Activated CD8-positive, alpha-beta T cell treated with anti-CD3 and anti-CD28 coated beads, Interleukin-2, amount 10 ng/mL, durations not matched to agents 7 days and 5 days (primary cell): ENCODE measurements at regions not wholly inside any gene's neighbourhood (a gene's known extent, or its start where the extent isn't known, plus 50 kb on each side); places are given as distances from the start of the nearest gene placed in this dataset.

ENCODE experiments used
- ATAC-seq: fragments of 150-1000 bp; cut with Tn5 transposase; one replicate; pipeline ENCODE4 v1.10.0; 2021; ENCODE audit warnings: moderate library complexity
- CTCF ChIA-PET: fragments of 350-600 bp; sonication (Branson Sonifier 250); formaldehyde crosslinking; loops from one replicate; lab custom pipeline; 2021; ENCODE audit warnings: antibody characterized with exemption; lab: Charles Lee
- POLR2A ChIA-PET: fragments of 350-600 bp; sonication (Branson Sonifier 250); formaldehyde crosslinking; loops from one replicate; lab custom pipeline; 2021; ENCODE audit warnings: antibody characterized with exemption; lab: Charles Lee
- DNase-seq: peaks from one replicate; pipeline ENCODE4 v3.0.0-alpha.2; 2020
- H3K27ac Mint-ChIP-seq: one replicate; pipeline ENCODE4 v1.8.0; 2021; ENCODE audit warnings: mild to moderate bottlenecking, mixed read lengths
- H3K27me3 Mint-ChIP-seq: one replicate; pipeline ENCODE4 v1.8.0; 2021; ENCODE audit warnings: low read depth, mixed read lengths
- H3K36me3 Mint-ChIP-seq: one replicate; pipeline ENCODE4 v1.8.0; 2021; ENCODE audit warnings: low read depth, mixed read lengths
- H3K4me1 Mint-ChIP-seq: one replicate; pipeline ENCODE4 v1.8.0; 2021; ENCODE audit warnings: low read depth, mixed read lengths
- H3K4me3 Mint-ChIP-seq: one replicate; pipeline ENCODE4 v1.8.0; 2021; ENCODE audit warnings: mild to moderate bottlenecking, mixed read lengths
- H3K9me3 Mint-ChIP-seq: one replicate; pipeline ENCODE4 v1.8.0; 2022; ENCODE audit warnings: mixed read lengths; ENCODE audit not compliant: insufficient read depth

DNA sequence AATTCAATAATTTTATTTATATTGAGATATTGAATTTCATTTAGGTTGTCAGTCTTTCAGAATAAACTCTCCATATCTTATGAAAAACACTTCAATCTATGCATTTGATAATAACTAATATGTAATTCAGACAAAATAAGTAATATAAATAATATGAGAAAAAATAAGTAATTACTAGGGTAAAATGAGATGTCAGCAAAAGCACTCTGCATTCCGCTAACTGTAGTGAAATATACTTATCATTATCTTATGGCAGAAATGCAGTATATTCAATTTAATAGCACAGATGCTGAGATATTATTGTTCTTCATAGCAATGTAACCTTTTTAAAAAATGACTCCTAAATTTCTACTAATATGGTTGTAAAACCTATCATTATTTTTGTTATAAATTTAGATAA is 606.2 kb upstream of the VRK2 start:
- Mint-ChIP-seq H3K27ac (no peak overlapping the region), H3K36me3 (no peaks in the 10 kb centered on the region), H3K27me3 (no peaks in the 10 kb centered on the region), H3K4me3 (no peak overlapping the region), H3K4me1 (no peaks in the 10 kb centered on the region), H3K9me3 (peaks cover 8% of the 10 kb centered on the region)
- ATAC-seq (no peak), DNase-seq (no peak)
- CTCF ChIA-PET, result no interaction called here
- POLR2A ChIA-PET, result no interaction called here

DNA sequence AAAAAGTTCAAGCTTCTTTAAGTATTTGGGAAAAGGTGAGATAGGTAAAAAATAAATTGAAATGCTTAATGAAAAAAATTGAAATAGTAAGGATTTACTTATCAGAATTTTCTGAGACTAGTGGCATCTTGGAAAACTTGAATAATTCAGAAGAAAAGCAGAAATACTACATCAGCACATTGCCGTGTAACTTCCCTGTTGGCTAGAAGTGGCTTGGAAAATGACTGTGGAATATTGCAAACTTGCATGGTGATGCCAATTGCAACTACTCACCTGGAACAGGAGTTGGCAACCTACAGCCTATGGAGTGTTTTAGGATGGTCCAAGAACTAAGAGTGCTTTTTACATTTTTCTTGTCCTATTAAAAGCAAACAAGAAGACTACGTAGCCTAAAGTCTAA is 603.5 kb upstream of the VRK2 start:
- ChIA-PET POLR2A (no interaction called here), CTCF (no interaction called here)
- no peaks in the 10 kb centered on the region for H3K4me1 Mint-ChIP-seq
- ATAC-seq (no peak), DNase-seq (no peak)
- H3K9me3 Mint-ChIP-seq, result peaks cover 6% of the 10 kb centered on the region
- no peaks in the 10 kb centered on the region for H3K36me3 Mint-ChIP-seq
- H3K27me3 Mint-ChIP-seq, result no peaks in the 10 kb centered on the region
- no peak overlapping the region for H3K27ac Mint-ChIP-seq
- no peak overlapping the region for H3K4me3 Mint-ChIP-seq

DNA sequence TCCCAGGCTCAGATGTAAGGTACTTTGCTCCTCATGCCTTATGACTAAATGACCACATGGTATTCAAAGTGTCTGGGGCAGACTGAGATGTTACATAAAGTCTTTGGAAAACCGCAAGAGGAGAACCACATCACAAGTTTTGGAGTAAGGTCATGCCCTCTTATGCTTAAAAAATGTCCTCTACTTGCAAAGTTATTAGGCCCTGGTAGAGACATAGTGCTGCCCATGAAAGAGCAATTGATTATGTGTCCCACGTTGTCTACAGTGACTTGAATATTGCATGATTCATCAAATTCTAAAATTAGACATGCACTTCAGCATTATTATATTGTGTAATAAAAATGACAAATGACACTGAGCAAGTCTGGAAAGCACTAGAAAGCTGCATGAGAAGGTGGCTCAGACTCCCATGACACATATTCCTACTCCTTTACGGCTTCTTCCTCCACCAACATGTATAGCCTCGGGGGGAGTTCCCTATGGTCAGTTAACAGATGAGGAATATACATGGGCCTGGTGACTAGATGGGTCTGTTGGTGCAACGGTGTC is 602.6 kb upstream of the VRK2 start:
- DNase-seq, result no peak
- Mint-ChIP-seq H3K36me3 (no peaks in the 10 kb centered on the region), H3K27ac (no peak overlapping the region), H3K27me3 (no peaks in the 10 kb centered on the region), H3K4me3 (no peak overlapping the region), H3K9me3 (peaks cover 4% of the 10 kb centered on the region), H3K4me1 (no peaks in the 10 kb centered on the region)
- POLR2A ChIA-PET, result no interaction called here
- no peak for ATAC-seq
- CTCF ChIA-PET, result no interaction called here

DNA sequence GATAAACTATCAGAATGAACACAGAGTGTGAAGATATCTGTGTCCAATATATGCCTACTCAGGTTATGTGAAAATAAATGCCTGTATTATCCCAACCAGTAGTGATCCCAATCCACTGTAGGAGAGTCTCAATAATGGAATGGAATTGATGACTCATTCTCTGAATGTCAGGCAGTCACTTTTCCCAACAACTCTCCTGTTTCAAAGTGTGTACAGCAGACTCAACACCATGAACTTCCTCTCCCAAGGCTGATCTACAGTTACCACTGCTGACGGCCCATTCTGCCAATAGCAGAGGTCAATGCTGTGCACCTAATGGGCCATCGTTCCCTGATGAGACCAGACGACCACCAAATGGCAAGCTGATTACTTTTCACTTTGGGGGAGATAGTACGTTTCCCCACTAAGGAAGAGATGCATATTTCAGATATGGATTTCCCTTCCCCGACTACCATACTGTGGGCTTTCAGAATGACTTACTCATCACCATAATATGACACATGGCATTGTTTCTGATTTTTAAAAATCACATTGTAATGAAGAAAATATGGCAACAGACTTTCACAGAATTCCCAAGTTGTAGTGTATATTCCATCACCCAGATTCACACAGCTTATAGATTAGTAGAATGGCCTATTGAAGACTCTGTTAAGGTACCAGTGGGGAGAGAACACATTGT is 601.7 kb upstream of the VRK2 start:
- no peak overlapping the region for H3K27ac Mint-ChIP-seq
- H3K4me1 Mint-ChIP-seq, result no peaks in the 10 kb centered on the region
- H3K27me3 Mint-ChIP-seq, result no peaks in the 10 kb centered on the region
- CTCF ChIA-PET, result no interaction called here
- DNase-seq (no peak), ATAC-seq (no peak)
- H3K36me3 Mint-ChIP-seq, result no peaks in the 10 kb centered on the region
- H3K9me3 Mint-ChIP-seq, result peaks cover 4% of the 10 kb centered on the region
- POLR2A ChIA-PET, result no interaction called here
- no peak overlapping the region for H3K4me3 Mint-ChIP-seq

DNA sequence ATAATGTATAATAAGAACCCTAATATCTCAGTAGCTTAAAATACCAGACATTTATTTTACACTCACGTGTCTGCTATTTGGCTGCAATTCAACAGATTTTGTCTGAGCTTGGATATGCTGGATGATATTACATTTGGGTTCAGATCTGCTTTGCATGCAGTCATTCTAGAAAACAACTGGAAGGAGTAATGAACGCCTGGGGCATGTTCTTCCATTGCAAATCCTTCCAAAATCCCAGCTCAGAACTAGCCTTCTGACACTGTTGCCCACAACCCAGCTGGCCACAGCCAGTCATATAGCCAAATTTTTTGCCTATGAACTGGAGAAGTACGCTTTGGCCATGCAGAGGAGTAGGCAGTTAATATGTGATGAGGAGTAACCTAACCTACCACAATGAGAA is 597.8 kb upstream of the VRK2 start:
- Mint-ChIP-seq H3K36me3 (no peaks in the 10 kb centered on the region), H3K27ac (no peak overlapping the region), H3K4me1 (no peaks in the 10 kb centered on the region), H3K9me3 (peaks cover 4% of the 10 kb centered on the region), H3K4me3 (no peak overlapping the region), H3K27me3 (no peaks in the 10 kb centered on the region)
- CTCF ChIA-PET, result no interaction called here
- ATAC-seq, result no peak
- POLR2A ChIA-PET, result no interaction called here
- DNase-seq, result no peak

DNA sequence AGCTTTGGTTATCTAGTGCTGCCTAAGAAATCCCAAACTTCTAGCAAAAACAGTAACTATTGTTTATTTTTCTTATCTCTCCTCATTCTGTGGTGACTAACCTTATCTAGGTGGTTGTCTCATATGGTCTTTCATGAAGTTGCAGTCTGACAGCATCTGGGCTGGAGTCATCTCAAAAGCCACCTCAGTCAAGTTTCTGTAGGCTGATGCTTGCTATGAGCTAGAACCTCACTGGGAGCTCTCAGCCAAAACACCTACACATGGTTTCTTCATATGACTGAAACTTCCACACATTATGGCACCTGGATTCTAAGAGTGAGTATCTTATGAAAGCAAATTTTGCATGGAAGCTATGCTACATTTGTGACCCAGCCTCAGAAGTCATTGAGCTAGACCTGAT is 596.4 kb upstream of the VRK2 start:
- Mint-ChIP-seq H3K27ac (no peak overlapping the region), H3K4me3 (no peak overlapping the region), H3K9me3 (peaks cover under 1% of the 10 kb centered on the region), H3K4me1 (no peaks in the 10 kb centered on the region), H3K27me3 (no peaks in the 10 kb centered on the region), H3K36me3 (no peaks in the 10 kb centered on the region)
- DNase-seq (no peak), ATAC-seq (no peak)
- POLR2A ChIA-PET, result no interaction called here
- CTCF ChIA-PET, result no interaction called here

DNA sequence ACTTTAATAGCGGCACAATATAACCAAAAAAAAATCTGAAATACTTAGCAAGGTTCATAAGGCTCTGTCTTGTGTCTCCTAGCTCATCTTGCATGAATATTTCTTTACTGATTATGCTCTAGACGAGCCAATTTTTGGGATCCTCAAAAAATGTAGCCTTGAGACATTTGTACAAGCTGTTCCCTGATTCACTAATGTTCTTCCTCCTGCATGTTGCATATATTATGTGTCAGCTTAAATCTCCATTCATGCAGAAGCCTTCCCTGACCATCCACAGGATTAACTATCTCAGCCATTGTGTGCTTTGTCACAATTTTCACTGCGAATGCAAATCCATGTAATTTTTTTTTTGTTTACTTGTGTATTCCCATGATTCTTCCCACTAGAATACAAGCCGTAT is 594.0 kb upstream of the VRK2 start:
- Mint-ChIP-seq H3K27ac (no peak overlapping the region), H3K9me3 (no peaks in the 10 kb centered on the region), H3K4me3 (no peak overlapping the region), H3K27me3 (no peaks in the 10 kb centered on the region), H3K36me3 (no peaks in the 10 kb centered on the region), H3K4me1 (no peaks in the 10 kb centered on the region)
- ATAC-seq (no peak), DNase-seq (no peak)
- CTCF ChIA-PET, result no interaction called here
- POLR2A ChIA-PET, result no interaction called here

DNA sequence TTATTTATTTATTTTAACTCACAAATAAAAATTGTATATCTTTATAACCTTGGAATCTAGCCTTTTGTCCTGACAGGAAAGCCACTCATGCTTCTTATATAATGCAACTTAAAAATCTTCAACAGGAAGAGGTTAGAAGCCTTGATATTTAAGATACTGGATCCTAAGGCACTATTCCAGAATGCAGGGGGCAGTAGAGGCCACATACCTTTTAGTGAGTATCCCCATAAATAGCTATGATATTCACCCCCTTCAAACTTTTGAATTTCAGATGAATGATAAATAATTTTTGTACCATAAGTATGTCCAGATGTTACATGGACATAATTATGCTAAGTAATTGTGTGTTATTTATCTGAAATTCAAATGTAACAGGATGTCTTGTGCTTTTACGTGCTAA is 592.7 kb upstream of the VRK2 start:
- ChIA-PET CTCF (no interaction called here), POLR2A (no interaction called here)
- Mint-ChIP-seq H3K4me3 (no peak overlapping the region), H3K4me1 (no peaks in the 10 kb centered on the region), H3K27ac (no peak overlapping the region), H3K9me3 (no peaks in the 10 kb centered on the region), H3K36me3 (no peaks in the 10 kb centered on the region), H3K27me3 (no peaks in the 10 kb centered on the region)
- DNase-seq (no peak), ATAC-seq (no peak)

DNA sequence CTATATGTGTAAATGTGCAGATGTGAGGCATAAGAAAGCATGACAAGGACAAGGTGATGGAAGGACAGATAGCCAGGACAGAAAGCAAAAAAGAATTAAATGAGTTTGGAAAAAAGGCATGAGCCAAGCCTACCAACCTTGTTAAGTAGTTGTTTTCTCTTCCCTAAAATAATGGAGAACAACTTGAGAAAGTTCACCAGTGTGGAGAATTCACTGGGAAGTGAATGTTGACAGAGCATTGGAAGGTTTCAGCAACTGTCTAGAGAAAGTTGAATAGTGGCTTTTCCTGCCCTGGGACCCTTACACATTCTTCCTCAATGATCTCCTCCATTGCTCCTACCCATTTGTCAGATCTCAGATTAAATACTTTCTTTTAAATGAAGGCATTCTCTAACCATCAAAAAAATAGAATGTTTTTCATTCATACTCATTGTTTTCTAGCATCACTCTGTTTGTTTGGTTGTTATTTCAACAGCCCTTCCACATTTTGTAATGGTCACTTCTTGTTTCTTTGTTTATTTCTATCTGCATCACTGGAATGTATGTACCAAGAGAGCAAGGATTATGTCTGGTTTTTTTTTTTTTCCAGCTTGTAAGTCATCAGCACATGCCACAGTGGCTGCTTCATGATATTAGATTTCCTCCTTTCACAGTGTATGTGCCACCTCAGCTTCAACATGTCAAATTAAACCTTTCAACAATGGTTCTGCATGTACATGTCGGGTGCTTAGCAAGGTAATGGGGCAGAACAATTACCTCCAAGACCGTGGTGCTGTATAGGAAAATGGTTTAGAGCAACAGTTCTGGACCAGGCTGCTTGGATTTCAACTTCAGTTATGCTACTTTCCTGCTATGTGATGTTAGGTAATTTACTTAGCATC is 586.0 kb upstream of the VRK2 start:
- Mint-ChIP-seq H3K9me3 (peaks cover 5% of the 10 kb centered on the region), H3K27ac (no peak overlapping the region), H3K36me3 (no peaks in the 10 kb centered on the region), H3K4me3 (no peak overlapping the region), H3K4me1 (no peaks in the 10 kb centered on the region), H3K27me3 (no peaks in the 10 kb centered on the region)
- POLR2A ChIA-PET, result no interaction called here
- CTCF ChIA-PET, result interaction anchor here (1.0 kb wide), 1 partner anchor 18 kb away, joined by 3 read pairs; no protein-coding TSS in a partner anchor
- no peak for ATAC-seq
- DNase-seq, result no peak

DNA sequence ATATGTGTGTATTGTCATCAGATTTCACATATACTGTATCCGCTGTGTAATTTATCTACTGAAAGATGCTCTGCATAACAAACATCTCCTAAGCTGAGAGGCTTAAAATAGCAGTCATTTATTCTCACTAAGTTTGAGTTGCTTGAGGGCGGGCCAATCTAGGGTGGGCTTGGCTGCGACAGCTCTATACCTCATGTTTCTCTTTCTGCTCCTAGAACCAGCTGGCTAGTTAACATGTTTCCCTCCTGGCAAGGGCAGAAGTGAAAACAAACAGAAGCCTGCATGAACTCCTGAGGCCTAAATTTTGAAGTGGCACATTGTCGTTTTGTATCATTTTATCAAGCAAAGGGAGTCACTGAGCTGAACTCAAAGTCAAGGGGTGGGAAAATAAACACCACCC is 585.0 kb upstream of the VRK2 start:
- Mint-ChIP-seq H3K4me3 (no peak overlapping the region), H3K4me1 (no peaks in the 10 kb centered on the region), H3K27me3 (no peaks in the 10 kb centered on the region), H3K27ac (no peak overlapping the region), H3K9me3 (peaks cover 5% of the 10 kb centered on the region), H3K36me3 (no peaks in the 10 kb centered on the region)
- no peak for DNase-seq
- ChIA-PET POLR2A (no interaction called here), CTCF (interaction anchor here (1.0 kb wide), 1 partner anchor 17 kb away, joined by 3 read pairs; no protein-coding TSS in a partner anchor)
- ATAC-seq, result no peak

DNA sequence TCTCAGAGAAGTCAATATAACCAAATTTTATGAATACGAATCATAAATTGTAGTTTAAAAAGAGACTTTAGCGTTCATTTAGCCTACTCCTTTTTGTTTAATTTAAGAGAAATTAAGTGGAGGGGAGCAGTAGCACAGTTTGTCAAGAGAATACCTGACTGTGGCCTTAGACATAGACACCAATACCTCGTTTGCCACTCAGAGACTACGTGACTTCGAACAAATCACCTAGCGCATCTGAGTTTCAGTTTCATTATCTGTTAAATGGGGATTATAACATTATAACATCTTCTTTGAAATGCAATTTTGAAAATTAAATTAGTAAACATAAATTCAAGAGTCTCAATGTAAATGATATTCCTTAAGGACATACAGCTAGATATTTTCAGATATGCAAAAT is 581.5 kb upstream of the VRK2 start:
- ChIA-PET CTCF (no interaction called here), POLR2A (no interaction called here)
- Mint-ChIP-seq H3K36me3 (no peaks in the 10 kb centered on the region), H3K4me1 (no peaks in the 10 kb centered on the region), H3K9me3 (no peaks in the 10 kb centered on the region), H3K4me3 (no peak overlapping the region), H3K27me3 (no peaks in the 10 kb centered on the region), H3K27ac (no peak overlapping the region)
- DNase-seq (no peak), ATAC-seq (no peak)

DNA sequence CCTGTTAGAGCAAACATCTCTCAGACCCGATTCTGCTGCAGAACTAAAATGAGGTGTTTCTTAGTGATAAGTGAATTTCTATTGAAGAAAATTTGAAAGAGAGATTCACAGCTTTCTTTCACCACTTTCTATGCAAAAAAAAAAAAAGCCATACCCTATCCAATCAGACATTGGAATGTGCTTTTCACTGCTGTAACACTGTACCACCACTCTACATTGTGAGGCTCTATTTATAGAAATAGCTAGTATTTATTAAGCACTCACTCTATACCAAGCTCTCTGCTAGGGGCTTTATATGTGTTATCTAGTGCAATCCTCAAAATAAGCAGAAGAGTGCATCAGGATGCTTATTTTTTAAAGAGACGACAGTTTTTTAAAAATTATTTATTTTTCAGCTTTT is 580.6 kb upstream of the VRK2 start:
- H3K4me1 Mint-ChIP-seq, result no peaks in the 10 kb centered on the region
- no peak overlapping the region for H3K4me3 Mint-ChIP-seq
- no peak for ATAC-seq
- no peaks in the 10 kb centered on the region for H3K9me3 Mint-ChIP-seq
- ChIA-PET CTCF (no interaction called here), POLR2A (no interaction called here)
- H3K27ac Mint-ChIP-seq, result no peak overlapping the region
- no peaks in the 10 kb centered on the region for H3K27me3 Mint-ChIP-seq
- H3K36me3 Mint-ChIP-seq, result no peaks in the 10 kb centered on the region
- DNase-seq, result no peak
